Endothelial cell of umbilical vein (primary cell): ENCODE measurements at regions not wholly inside any gene's neighbourhood (a gene's known extent, or its start where the extent isn't known, plus 50 kb on each side); places are given as distances from the start of the nearest gene placed in this dataset.

ENCODE experiments used
- CTCF ChIP-seq, 2 donors: IDR thresholded peaks; 1 replicate in 1 of 2; 2 replicates in 1 of 2; pipeline ENCODE4 v1.5.1; 2011; ENCODE audit warnings: low read length in 2 of 2, mild to moderate bottlenecking in 2 of 2, moderate library complexity in 2 of 2, control low read depth in 1 of 2, inconsistent platforms in 1 of 2, low read depth in 1 of 2; ENCODE audit not compliant: insufficient read depth in 1 of 2; ENCODE audit errors: extremely low read depth in 1 of 2
- EZH2 ChIP-seq: IDR thresholded peaks from 2 replicates; pipeline ENCODE4 v1.6.1; 2012; ENCODE audit warnings: borderline replicate concordance, low read depth, mild to moderate bottlenecking, moderate library complexity, low read length, inconsistent platforms; ENCODE audit not compliant: severe bottlenecking
- FOS ChIP-seq: IDR thresholded peaks from 2 replicates; pipeline ENCODE4 v1.6.1; 2011; ENCODE audit warnings: mild to moderate bottlenecking, low read length, moderate library complexity, borderline replicate concordance; ENCODE audit not compliant: insufficient read depth
- JUN ChIP-seq: IDR thresholded peaks from 2 replicates; pipeline ENCODE4 v1.6.1; 2011; ENCODE audit warnings: borderline replicate concordance, low read depth; ENCODE audit not compliant: insufficient read length, insufficient read depth
- MAX ChIP-seq: IDR thresholded peaks from 2 replicates; pipeline ENCODE4 v1.6.1; 2011; ENCODE audit not compliant: insufficient read depth, insufficient read length
- MYC ChIP-seq: IDR thresholded peaks from one replicate; pipeline ENCODE4 v1.6.1; 2011; ENCODE audit warnings: mild to moderate bottlenecking, low read depth, low read length
- POLR2A ChIP-seq: IDR thresholded peaks from 2 replicates; pipeline ENCODE4 v1.6.1; 2012; ENCODE audit warnings: low read depth, mild to moderate bottlenecking, control low read depth, low read length
- POLR2AphosphoS5 ChIP-seq: IDR thresholded peaks from 2 replicates; pipeline ENCODE4 v1.6.1; 2012; ENCODE audit warnings: low read depth, mild to moderate bottlenecking, control low read depth, low read length, moderate library complexity; ENCODE audit not compliant: insufficient read depth

GRCh38 chr12:113665457-113665856 lies 193.8 kb upstream of the LHX5 start:
- TF ChIP-seq CTCF (IDR thresholded peaks at IDR 0.05; ENCODE audit: extremely low read depth in 1 of 2, insufficient read depth in 1 of 2, low read depth in 1 of 2, low read length in 2 of 2) (no peak), POLR2A (no peak), POLR2AphosphoS5 (no peak), EZH2 (no peak), FOS (no peak), MAX (no peak), MYC (no peak), JUN (no peak)
